Activated naive CD4-positive, alpha-beta T cell (primary cell): ENCODE measurements at regions not wholly inside any gene's neighbourhood (a gene's known extent, or its start where the extent isn't known, plus 50 kb on each side); places are given as distances from the start of the nearest gene placed in this dataset.

Experiments used
- DNase-seq, 4 experiments: peaks; one replicate each; lab custom pipeline; 2025; lab: John Stamatoyannopoulos, UW

DNA sequence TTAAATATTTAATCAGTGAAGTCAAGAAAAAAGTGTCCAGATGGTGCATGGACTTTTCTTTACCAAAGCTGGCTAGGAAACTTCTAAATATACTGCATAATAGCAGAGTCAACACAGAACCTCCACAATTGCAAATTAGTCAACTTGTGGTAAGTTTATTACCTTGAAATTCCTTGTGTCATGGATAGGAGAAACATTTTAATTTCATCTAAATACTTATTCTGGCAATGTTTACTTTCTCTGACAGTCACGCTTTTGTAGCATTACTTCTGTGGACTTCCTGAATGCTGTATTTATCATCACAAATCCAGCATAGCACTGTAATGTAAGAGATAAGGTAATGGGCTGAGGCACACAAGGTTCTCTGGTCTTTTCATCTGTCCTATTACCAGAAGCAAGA, 2266.1 kb downstream of the PCDH7 start:
- no peak for DNase-seq

DNA sequence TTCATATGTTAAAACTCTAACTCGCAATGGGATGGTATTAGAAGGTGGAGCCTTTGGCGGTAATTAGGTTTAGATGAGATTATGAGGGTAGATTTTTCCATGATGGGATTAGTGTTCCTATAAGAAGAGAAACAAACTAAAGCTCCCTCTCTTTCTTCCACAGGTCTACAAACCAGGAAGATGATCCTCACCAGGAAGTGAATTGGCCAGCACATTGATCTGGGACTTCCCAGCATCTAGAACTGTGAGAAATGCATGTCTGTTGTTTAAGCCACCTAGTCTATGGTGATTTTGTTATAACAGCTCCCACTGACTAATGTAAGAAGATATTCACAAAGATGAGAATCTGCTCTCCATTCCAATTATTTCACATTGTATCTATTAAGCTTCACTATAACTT, 2266.9 kb downstream of the PCDH7 start:
- no peak for DNase-seq

DNA sequence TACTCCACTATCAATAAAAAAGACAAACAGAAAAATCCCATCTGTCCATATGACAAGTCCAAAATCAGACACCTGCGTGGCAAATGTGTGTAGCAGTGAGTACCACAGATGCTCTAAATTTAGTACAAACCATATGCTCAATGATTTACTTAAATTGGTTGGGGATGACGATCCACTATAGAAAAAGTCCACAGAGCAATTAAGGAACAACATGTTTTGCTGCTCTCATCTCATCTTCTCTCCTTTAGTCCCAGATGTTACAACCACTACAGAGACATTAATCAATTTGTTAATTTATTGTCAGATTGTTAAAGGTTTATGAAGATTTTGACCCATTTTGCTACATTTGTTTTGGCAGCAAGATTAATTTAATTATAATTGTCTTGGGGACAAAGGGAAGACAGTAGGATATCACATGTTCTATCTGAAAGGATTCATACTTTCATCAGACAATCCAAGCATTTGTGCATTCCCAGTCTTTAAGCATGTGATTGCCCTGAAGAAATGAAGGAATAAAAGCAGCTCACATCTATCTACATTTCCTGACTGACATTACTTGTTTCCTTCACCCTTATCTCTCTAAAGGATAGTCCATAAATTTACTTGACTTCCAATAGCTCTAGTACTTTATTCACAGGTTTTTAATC, 2268.1 kb downstream of the PCDH7 start:
- DNase-seq: no peak

DNA sequence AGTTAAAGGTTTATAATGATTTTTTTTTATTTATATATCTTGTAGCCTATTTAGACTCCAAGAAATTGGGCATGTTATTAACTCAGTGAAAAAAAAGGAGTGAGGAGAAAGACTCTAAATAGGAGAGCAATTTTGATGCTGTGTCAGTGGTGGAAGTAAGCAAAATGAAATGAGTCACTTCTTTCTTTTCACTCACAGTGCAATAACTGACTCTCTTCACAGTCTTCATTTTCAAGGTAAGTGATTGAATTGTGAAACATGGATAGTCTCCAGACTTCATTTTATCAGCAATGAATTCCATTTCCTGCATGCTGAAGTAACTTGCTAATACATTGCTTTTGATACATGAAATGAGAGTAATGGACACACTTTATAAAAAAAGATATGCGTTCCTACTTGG, 2271.5 kb downstream of the PCDH7 start:
- no peak for DNase-seq

DNA sequence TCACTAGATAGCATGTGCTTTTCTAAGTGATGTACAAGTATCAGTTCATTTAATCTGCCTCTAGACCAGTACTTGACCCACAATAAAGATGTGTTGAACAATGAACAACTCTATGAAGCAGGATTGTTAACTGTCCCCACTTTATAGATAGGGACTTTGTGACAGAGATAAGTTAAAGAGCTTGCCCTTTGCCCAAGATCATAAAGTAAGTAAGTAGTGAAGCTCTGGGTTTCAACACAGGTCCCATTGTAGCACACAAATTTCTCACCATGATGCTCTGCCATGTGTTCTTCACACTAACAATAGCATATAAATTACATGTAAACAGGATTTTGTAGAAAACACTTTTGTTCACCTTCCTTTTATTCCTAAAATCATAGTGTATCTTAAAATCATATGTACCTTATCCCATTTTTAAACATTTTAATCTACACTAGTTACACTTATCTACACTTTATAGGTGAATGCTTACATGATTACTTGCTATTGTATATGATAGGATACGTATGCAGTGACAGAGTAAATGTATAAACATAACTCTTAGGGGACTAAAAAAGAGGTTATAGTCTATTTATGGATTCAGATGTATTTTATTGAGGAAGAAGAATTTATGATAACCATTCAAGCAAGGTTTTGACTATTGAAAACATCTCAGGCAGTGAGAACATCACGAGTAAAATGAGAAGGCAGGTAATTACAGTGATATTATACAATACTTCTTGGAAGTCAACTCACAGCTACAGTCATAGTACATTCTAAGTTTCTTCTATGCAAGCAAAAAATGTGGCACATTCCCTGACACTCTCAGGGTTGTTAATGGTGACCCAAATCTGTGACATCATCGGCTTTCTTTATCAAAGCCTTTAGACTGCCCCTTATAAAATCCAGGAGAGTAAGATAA, 2275.1 kb downstream of the PCDH7 start:
- no peak for DNase-seq

DNA sequence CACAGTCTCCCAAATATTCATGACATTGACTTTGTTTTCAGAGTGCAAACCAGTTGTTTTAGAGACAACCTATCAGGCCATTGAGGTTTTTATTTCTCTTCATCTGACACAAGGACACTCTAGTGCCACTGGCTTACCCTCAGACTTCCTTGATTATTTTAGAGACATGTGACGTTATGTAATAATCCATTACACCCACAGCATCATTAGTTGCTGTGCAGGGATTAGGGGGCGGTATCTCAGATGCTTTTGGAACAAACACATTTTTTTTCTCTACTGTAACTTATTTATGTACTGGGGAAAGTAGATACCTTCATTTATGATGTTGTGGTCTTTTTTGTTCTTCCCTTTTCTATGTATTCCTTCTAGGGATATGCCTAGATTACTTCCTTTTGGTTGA, 2293.1 kb downstream of the PCDH7 start:
- no peak for DNase-seq

DNA sequence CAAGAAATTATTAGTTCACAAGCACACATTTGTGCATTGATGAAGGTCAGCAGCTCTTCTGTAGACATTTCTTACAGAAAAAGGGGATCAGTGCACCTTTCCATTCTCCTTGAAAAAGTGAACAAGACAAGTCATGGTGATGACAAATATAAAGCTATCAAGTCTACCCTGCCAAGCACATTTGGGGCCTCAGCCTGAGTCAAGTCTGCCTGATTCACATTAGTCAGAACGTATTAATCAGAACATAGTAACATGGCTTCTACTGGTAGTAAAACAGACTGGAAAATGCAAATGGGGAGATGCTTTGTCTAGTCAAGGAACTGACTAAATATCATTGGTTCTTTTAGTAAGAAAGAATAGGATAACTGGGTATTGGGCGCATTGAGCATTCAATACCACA, 2305.1 kb downstream of the PCDH7 start:
- DNase-seq: no peak

DNA sequence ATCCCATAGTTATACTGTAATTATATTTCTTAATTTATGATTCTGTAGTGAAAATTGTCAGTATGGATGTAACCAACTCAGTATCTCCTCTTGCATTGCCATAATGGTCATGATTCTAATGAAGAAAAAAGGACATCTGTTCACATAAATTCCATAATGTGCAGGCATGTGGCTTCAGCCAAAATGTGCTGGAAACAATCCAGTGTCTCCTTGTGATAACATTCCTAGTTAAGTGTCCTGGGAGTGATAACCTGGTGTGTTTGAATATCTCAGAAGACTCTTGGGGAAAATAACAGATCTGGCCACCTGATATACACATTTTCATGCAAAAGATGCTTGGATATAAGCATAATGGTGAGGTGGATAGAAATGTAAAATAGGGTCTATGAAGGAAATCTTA, 2309.8 kb downstream of the PCDH7 start:
- no peak for DNase-seq

DNA sequence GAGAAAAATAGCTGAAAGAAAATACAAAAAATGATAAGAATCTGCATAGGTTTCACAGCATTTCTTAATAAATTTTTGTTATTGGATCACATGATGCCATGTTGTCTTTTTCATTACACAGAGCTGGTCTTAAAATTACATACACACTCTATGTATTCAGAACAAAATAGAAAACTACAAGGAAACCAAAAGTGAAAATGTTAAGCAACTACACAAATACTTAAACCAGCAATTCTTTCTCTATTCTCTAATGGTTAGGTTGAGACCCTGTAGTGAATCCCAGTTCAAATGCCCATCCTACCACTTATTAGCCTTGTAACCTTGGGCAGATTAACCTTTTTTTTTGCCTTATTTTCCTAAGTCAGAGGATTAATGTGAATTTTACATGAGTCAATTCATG, 2311.2 kb downstream of the PCDH7 start:
- DNase-seq: no peak

DNA sequence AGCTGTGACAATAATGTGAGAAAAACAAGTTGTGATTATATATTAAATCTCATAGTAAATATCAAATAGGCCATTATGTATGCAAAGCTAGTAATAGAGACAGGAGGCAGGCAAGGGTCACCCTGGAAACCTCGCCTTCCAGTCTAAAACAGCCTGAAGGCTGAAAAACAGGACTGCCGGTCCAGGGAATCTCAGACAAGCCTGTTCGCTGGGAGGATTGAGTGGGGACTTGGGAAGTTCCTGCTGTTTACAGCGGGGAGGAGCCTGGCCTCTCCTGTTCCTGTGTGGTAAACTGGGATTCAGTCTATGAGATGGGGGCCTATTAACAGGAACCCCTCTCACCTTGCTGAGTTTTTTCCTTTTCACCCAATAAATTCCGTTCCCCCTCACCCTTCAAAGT, 2317.3 kb downstream of the PCDH7 start:
- DNase-seq: no peak

DNA sequence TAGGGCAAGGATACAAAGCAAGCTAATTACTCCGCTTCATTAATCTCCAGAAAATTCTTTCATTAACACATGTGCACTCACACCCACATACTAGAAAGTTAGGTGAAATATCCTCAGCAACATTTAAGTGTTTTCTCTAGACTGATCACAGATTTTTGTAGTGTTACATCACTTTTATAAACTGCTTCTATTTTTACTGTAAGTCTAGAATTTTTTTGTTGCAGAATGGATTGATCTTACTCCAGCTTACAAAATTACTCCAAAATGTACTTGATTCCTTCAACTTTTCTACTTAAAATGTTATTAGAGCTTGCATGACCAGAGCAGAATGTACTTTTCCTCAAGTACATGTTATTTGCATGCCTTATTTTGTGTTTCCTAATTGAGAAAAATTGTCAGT, 2325.2 kb downstream of the PCDH7 start:
- no peak for DNase-seq

DNA sequence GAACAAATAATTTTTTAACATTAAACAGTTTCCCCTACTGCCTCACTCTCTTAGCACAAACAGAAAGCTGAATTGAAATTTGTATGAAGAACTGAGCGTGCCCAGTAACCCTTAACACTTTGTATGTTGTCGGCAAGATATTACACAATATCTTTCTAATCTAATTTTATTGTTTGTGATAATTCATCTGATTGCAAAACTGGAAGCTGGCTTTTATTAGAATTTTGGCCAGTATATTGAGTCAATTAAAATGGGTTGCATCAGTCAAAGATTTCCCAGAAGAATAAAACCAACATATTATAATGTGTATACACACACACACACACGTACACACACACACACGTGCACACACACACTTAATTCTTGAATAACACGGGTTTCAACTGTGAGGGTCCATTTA, 2332.1 kb downstream of the PCDH7 start:
- no peak for DNase-seq

DNA sequence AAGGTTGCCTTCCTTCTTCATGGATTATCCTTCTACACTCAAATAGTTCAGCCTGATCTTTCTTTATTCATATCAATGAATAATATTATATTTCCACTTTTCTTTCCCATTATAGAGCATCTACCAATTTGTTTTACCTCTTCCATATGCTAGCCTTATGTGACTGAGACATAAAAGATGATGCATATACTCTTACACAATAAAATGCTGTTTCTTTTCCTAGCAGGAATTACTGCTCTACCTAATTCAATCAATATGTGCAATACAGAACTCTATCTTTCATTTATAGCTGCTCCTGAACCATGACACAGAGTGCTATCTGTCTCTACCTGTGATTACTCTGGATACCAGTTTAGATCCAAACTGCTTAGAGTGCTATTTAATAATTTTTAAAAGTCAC, 2334.0 kb downstream of the PCDH7 start:
- DNase-seq: no peak

DNA sequence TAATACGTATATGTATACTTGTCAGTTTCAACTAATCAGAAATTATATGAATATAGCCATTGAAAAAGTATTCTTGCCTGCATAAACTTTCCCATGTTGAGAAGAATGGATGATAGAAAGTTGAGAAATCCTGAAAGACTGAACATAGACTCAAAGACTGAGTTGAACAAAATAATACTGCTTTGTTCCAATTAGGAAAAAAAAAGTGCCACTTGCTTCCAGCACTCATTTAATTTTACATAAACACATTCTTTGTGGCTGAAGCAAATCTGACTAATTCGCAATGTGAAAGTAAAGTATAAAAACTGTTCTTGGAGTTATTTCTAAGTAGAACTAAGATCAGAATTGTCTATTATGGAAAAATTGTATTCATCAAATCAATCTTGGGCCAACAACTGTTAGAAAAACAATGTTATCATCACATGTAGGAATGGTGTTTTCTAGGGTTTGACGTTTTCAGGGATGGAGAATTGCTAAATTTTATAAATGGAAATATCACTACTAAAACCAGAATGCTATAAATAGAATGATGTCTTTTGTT, 2334.6 kb downstream of the PCDH7 start:
- no peak for DNase-seq

DNA sequence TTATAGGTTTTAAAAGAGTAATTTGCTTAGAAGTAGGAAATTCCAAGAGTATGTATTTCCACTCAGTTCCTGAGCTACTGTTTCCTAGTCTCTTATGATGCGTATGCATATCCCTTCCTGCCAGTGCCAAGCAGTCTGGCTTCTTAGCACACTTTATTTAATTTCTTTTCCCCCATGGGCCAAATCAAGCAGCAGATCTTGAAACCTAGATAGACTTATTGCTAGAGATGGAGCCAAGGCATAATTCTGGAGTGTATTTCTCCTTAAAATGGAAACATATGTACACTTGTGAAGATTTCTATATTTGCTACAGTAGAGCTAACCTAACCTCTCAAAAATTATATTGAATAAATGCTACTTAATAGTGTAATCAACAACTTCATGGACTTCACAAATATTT, 2337.6 kb downstream of the PCDH7 start:
- DNase-seq: no peak

DNA sequence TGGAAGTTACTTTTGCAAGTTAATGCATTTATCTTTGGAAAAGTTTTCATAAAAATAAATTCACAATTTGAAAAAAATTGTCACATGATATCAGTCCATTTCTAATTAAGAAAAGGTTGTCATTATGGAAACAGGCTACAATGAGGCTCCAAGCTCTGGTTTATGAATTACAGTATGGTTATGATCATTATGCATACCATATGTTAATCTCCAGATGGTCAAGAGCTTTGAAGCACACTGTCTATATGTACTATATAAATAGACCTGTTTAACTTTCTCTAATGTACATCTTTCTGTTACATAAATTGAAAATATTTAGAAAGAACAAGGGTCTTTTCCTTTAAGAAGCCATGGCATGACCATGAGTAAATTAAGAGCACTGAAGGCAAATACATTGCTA, 2338.8 kb downstream of the PCDH7 start:
- no peak for DNase-seq

DNA sequence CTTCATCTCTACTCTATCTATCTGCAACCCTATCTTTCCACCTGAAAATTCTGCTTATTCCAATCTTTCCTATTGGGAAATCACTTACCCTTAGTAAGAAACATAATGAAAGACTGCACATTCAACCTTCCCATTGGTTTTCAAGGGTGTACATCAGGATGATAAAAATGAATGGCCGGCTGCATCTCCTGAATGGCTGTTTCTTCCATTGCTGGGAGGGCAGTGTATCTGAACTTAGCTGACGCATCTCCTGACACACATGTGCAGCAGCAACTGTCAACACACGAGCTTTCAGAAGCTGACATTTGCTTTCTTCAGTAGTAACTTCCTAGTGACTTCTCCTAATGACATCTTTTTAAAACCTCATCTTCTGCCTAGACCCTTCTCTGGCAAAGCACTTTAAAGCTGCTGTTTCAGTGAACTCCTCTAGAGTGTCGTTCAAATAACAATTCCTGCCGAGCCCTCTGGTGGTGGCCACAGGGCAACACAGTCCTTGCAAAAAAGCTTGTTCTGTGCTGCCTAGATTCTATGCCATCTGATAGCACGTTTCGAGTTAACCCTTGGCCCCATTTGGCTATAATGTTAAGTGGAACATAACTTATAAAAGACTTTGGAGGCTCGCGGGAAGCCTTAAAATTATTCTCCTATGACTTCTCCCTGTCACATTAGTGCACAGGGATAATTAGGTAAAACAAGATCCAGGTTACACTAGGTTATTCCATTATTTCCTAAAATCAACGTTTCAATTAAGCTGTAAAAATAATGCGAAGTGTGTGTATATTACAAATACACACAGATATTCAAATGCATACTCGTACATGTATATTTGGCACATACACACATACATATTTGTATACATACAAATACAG, 2340.7 kb downstream of the PCDH7 start:
- no peak for DNase-seq

DNA sequence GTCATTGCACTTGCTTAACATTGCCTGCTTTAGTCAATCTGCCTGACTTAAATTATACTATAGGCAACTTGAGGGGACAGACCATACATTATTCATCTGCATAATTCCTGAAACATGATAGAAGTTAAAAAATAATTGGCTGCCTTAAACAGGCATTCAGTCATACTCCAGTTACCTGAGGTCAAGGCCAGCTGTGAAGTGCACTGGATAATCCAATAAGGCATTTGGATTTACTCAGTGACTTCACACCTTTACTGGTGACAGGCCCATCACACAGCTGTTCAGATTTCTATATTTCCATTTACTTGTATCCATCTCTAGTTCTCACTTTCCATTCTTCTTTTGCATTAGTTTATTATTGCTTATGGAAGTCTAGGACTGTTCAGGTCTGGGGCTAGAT, 2341.6 kb downstream of the PCDH7 start:
- DNase-seq: no peak

DNA sequence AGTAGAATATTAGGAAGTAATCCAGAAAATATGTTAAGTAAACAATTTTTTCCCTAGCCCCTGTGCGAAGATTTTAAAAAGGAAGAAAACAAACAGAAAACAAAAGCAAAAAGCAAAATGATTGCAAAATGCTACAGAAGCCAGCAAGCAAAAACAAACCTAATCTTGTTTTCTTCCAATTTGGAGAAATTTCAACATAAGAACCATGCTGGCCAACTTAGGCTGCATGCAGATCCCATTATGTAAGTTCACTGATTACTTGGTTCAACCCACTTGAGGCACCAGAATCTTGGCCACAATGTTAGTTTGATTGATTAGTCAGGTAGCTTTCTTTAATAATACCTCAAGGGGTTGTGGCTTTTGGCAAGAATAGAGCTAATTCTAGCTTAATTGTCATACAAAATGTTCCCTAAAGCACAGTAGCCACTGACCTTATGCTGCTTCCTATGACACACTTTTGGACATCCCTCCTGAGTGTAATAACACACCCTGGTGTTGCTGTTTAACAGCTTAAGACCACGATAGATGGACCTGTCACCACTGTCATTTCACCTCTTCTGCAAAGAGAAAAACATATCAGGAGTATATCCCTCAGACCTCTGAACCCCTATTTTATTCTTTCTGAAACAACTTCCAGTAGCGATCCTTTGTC, 2342.1 kb downstream of the PCDH7 start:
- no peak for DNase-seq

DNA sequence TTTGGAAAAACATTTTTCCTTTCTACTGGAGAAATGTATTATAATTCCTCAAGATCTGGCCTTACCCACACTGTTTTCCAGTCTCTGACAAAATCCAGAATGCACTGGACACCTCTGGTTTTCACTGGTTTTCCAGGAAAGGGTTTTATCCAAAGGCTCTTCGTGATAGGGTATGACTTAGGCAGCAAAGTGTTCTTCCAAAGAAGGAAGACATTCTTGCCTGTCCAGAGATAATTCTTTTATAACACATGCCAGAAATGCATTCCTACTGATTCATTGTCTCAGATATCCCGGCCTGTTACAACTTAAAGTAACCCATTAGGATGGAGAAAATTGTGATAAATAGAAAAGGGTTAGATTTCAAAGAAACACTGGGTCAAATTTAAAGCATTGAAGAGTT, 2343.1 kb downstream of the PCDH7 start:
- DNase-seq: no peak

DNA sequence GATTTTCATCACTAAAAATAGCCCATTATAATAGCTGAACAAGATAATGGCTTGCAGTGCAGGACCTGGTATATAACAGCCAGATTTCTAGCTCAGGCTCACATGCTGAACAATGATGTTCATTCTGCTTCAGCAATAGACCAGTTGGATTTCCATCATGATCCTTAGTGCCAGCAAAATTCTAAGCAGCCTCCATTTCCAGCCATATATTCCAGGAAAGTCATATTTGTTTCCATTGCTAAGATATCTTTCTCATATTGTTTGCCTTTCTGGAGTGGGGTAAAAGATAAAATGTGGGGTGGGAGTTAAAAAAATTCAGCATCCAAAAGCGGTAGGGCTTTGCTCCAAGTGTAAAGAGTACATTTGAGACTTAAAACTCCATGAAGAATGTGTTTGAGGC, 2344.1 kb downstream of the PCDH7 start:
- DNase-seq: no peak

DNA sequence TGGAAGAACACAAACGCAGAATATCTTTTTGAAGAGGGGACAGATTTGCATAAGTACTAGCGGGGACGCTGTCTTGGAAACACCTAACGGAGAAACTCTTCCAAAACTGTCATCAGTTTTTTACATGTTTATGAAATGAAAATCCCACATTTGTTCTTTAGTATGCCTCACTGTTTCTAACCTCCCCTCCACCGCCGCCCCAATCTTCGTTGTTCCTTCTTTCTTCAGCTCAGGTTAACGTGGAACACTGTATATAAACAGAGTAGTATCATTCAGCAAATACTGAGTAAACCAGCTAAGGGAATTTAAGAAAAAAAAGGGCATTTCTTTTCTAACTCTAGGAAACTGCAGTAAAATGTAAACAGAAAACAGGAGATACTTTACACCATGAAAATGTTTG, 2345.6 kb downstream of the PCDH7 start:
- DNase-seq: no peak
